BLaER1 treated with 17β-estradiol and CSF1 and Interleukin-3, amounts not matched to agents 10 nM and 100 nM (cell line): ENCODE measurements at regions not wholly inside any gene's neighbourhood (a gene's known extent, or its start where the extent isn't known, plus 50 kb on each side); places are given as distances from the start of the nearest gene placed in this dataset.

Source experiments
- H3K27ac ChIP-seq, 11 experiments: shearing (Covaris generic); formaldehyde crosslinking; 2 replicates each; pipeline ENCODE4 v1.8.1; 2022
- H3K27me3 ChIP-seq, 11 experiments: shearing (Covaris generic); formaldehyde crosslinking; 2 replicates each; pipeline ENCODE4 v1.8.1; 2022
- H3K36me3 ChIP-seq, 11 experiments: shearing (Covaris generic); formaldehyde crosslinking; 2 replicates each; pipeline ENCODE4 v1.8.1; 2022
- H3K4me1 ChIP-seq, 10 experiments: shearing (Covaris generic); formaldehyde crosslinking; 2 replicates each; pipeline ENCODE4 v1.8.1; 2022
- H3K4me2 ChIP-seq, 11 experiments: shearing (Covaris generic); formaldehyde crosslinking; 2 replicates each; pipeline ENCODE4 v1.8.1; 2022
- H3K4me3 ChIP-seq, 10 experiments: shearing (Covaris generic); formaldehyde crosslinking; 2 replicates each; pipeline ENCODE4 v1.8.1; 2022
- H3K9ac ChIP-seq, 11 experiments: shearing (Covaris generic); formaldehyde crosslinking; 2 replicates each; pipeline ENCODE4 v1.8.1; 2022
- H3K9me3 ChIP-seq, 11 experiments: shearing (Covaris generic); formaldehyde crosslinking; replicated peaks in 1 of 11; 2 replicates each; pipeline ENCODE4 v1.8.1; 2022
- H4K20me1 ChIP-seq, 11 experiments: shearing (Covaris generic); formaldehyde crosslinking; 2 replicates each; pipeline ENCODE4 v1.8.1; 2022
- Cebpa-rat ChIP-seq, 11 experiments: shearing (Covaris generic); IDR thresholded peaks; 2 replicates each; pipeline ENCODE4 v1.8.1; 2022

- H3K27ac ChIP-seq: peak overlapping the region in 7 of 11 experiments; percentile 44 to 70 (median 54); a peak in 14 of 22 replicates
- H3K4me2 ChIP-seq: peak overlapping the region in 9 of 11 experiments; percentile 23 to 70 (median 59); a peak in 17 of 22 replicates
- no peaks in the 10 kb centered on the region for H3K36me3 ChIP-seq
- H3K27me3 ChIP-seq: no peaks in the 10 kb centered on the region
- H3K9me3 ChIP-seq: no peaks in the 10 kb centered on the region
- H3K4me1 ChIP-seq: peaks cover 6 to 70% (median 61%) of the 10 kb centered on the region in 10 experiments
- H4K20me1 ChIP-seq: no peaks in the 10 kb centered on the region
- H3K9ac ChIP-seq: 0 out of 22 replicates have a peak overlapping the region, but pooled peaks of 1 of the 11 experiments have one; percentile 11
- peak in 1 of 11 experiments; percentile 33; a peak in 1 of 22 replicates for TF ChIP-seq Cebpa-rat (IDR thresholded peaks at IDR 0.05)
- H3K4me3 ChIP-seq: no peak overlapping the region
These were observed 56.8 kb upstream of the SPAG16 start for GRCh38 chr2:213227458-213227857.

- H3K27me3 ChIP-seq: no peaks in the 10 kb centered on the region
- H3K4me2 ChIP-seq: peak overlapping the region in 7 of 11 experiments; percentile 45 to 70 (median 61); a peak in 9 of 22 replicates
- no peaks in the 10 kb centered on the region for H3K36me3 ChIP-seq
- no peaks in the 10 kb centered on the region for H3K9me3 ChIP-seq
- no peak overlapping the region for H3K4me3 ChIP-seq
- H3K4me1 ChIP-seq: peaks cover 16 to 82% (median 72%) of the 10 kb centered on the region in 10 experiments
- TF ChIP-seq Cebpa-rat (IDR thresholded peaks at IDR 0.05): no peak
- no peak overlapping the region for H3K9ac ChIP-seq
- no peaks in the 10 kb centered on the region for H4K20me1 ChIP-seq
- peak overlapping the region in 4 of 11 experiments; percentile 61 to 70 (median 65); a peak in 4 of 22 replicates for H3K27ac ChIP-seq
These were observed 55.6 kb upstream of the SPAG16 start for GRCh38 chr2:213228638-213229037.

GRCh38 chr2:213229814-213230213 is 54.5 kb upstream of the SPAG16 start:
- Histone ChIP-seq H3K9ac (peak overlapping the region in 2 of 11 experiments; percentile 22 to 29; a peak in 2 of 22 replicates), H3K9me3 (no peaks in the 10 kb centered on the region), H3K4me2 (peak overlapping the region; percentile 39 to 74 (median 61); a peak in 21 of 22 replicates), H3K27me3 (no peaks in the 10 kb centered on the region), H3K4me3 (no peak overlapping the region), H3K27ac (peak overlapping the region in 8 of 11 experiments; percentile 10 to 67 (median 58); a peak in 16 of 22 replicates), H3K36me3 (no peaks in the 10 kb centered on the region), H3K4me1 (peaks cover 17 to 94% (median 84%) of the 10 kb centered on the region in 10 experiments), H4K20me1 (no peaks in the 10 kb centered on the region)
- TF ChIP-seq Cebpa-rat (IDR thresholded peaks at IDR 0.05): peak in 2 of 11 experiments; percentile 8 to 38; a peak in 1 of 22 replicates

GRCh38 chr2:213231966-213232365 is 52.3 kb upstream of the SPAG16 start:
- Histone ChIP-seq H4K20me1 (no peaks in the 10 kb centered on the region), H3K4me2 (peak overlapping the region in 6 of 11 experiments; percentile 60 to 91 (median 74); a peak in 10 of 22 replicates), H3K4me3 (no peak overlapping the region), H3K9ac (no peak overlapping the region), H3K36me3 (no peaks in the 10 kb centered on the region), H3K27me3 (no peaks in the 10 kb centered on the region), H3K9me3 (no peaks in the 10 kb centered on the region), H3K27ac (peak overlapping the region in 1 of 11 experiments; percentile 59; a peak in 1 of 22 replicates), H3K4me1 (peaks cover 17 to 99% (median 77%) of the 10 kb centered on the region in 10 experiments)
- no peak for TF ChIP-seq Cebpa-rat (IDR thresholded peaks at IDR 0.05)

GRCh38 chr2:213232649-213233437 is 51.4 kb upstream of the SPAG16 start:
- no peaks in the 10 kb centered on the region for H3K27me3 ChIP-seq
- H3K36me3 ChIP-seq: no peaks in the 10 kb centered on the region
- no peaks in the 10 kb centered on the region for H4K20me1 ChIP-seq
- H3K9me3 ChIP-seq: 0 out of 22 replicates have a peak, but pooled peaks cover 0 to 2% (median 0%) of the 10 kb centered on the region in 11 experiments
- peak overlapping the region in 7 of 11 experiments; percentile 11 to 64 (median 42); a peak in 11 of 22 replicates for H3K27ac ChIP-seq
- peak overlapping the region; percentile 34 to 91 (median 64); a peak in 21 of 22 replicates for H3K4me2 ChIP-seq
- peak overlapping the region in 5 of 11 experiments; percentile 9 to 43 (median 24); a peak in 6 of 22 replicates for H3K9ac ChIP-seq
- H3K4me3 ChIP-seq: peak overlapping the region in 2 of 10 experiments; percentile 1 to 13; a peak in 2 of 20 replicates
- H3K4me1 ChIP-seq: peaks cover 17 to 96% (median 69%) of the 10 kb centered on the region in 10 experiments
- no peak for TF ChIP-seq Cebpa-rat (IDR thresholded peaks at IDR 0.05)

- Histone ChIP-seq H3K27me3 (no peaks in the 10 kb centered on the region), H3K9me3 (0 out of 22 replicates have a peak, but pooled peaks cover 0 to 3% (median 0%) of the 10 kb centered on the region in 11 experiments), H3K9ac (peak overlapping the region in 6 of 11 experiments; percentile 8 to 43 (median 23); a peak in 7 of 22 replicates), H3K4me2 (peak overlapping the region; percentile 34 to 91 (median 64); a peak in 21 of 22 replicates), H3K27ac (peak overlapping the region in 6 of 11 experiments; percentile 11 to 64 (median 46); a peak in 11 of 22 replicates), H3K4me1 (peaks cover 17 to 88% (median 60%) of the 10 kb centered on the region in 10 experiments), H4K20me1 (no peaks in the 10 kb centered on the region), H3K36me3 (no peaks in the 10 kb centered on the region), H3K4me3 (peak overlapping the region in 2 of 10 experiments; percentile 1 to 13; a peak in 2 of 20 replicates)
- no peak for TF ChIP-seq Cebpa-rat (IDR thresholded peaks at IDR 0.05)
These were observed 50.6 kb upstream of the SPAG16 start for GRCh38 chr2:213233438-213234330.
